ENCODE measurements at regions not wholly inside any gene's neighbourhood (a gene's known extent, or its start where the extent isn't known, plus 50 kb on each side); places are given as distances from the start of the nearest gene placed in this dataset.

- no peaks in the 10 kb centered on the region for H4K20me1 ChIP-seq (ENCODE audit: control insufficient read depth, insufficient read depth, low read depth, low read length)
- no peaks in the 10 kb centered on the region for H3K4me1 ChIP-seq (ENCODE audit: control insufficient read depth, low read length)
- no peak overlapping the region for H3K4me2 ChIP-seq (ENCODE audit: low read length)
- H3K27ac ChIP-seq (ENCODE audit: low read depth, low read length): no peak overlapping the region
- no peaks in the 10 kb centered on the region for H3K27me3 ChIP-seq (ENCODE audit: control insufficient read depth, low read length)
- H3K36me3 ChIP-seq (ENCODE audit: control insufficient read depth, low read length): no peaks in the 10 kb centered on the region
- H3K9me3 ChIP-seq (ENCODE audit: control insufficient read depth, insufficient read depth, low read length): no peaks in the 10 kb centered on the region
- H3F3A ChIP-seq (ENCODE audit: control insufficient read depth, insufficient read depth): no peaks in the 10 kb centered on the region
- no peaks in the 10 kb centered on the region for H3K79me2 ChIP-seq (ENCODE audit: control insufficient read depth, low read length)
- no peak overlapping the region for H3K4me3 ChIP-seq (ENCODE audit: low read length)
- TF ChIP-seq EZH2phosphoT487 (IDR thresholded peaks at IDR 0.05; ENCODE audit: borderline replicate concordance, low read length): no peak
- TF ChIP-seq, protein P1, sequence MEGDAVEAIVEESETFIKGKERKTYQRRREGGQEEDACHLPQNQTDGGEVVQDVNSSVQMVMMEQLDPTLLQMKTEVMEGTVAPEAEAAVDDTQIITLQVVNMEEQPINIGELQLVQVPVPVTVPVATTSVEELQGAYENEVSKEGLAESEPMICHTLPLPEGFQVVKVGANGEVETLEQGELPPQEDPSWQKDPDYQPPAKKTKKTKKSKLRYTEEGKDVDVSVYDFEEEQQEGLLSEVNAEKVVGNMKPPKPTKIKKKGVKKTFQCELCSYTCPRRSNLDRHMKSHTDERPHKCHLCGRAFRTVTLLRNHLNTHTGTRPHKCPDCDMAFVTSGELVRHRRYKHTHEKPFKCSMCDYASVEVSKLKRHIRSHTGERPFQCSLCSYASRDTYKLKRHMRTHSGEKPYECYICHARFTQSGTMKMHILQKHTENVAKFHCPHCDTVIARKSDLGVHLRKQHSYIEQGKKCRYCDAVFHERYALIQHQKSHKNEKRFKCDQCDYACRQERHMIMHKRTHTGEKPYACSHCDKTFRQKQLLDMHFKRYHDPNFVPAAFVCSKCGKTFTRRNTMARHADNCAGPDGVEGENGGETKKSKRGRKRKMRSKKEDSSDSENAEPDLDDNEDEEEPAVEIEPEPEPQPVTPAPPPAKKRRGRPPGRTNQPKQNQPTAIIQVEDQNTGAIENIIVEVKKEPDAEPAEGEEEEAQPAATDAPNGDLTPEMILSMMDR (IDR thresholded peaks at IDR 0.05; ENCODE audit: low read depth, low read length, poor library complexity, severe bottlenecking): no peak
- no peaks in the 10 kb centered on the region for H3K9me2 ChIP-seq (replicated peaks; ENCODE audit: control insufficient read depth, low read length)
These were observed 792.8 kb upstream of the B3GALT2 start for GRCh38 chr1:193979219-193979618.

- no peaks in the 10 kb centered on the region for H3F3A ChIP-seq (ENCODE audit: control insufficient read depth, insufficient read depth)
- H3K4me3 ChIP-seq (ENCODE audit: low read length): no peak overlapping the region
- H3K79me2 ChIP-seq (ENCODE audit: control insufficient read depth, low read length): no peaks in the 10 kb centered on the region
- no peaks in the 10 kb centered on the region for H3K36me3 ChIP-seq (ENCODE audit: control insufficient read depth, low read length)
- H3K9me2 ChIP-seq (replicated peaks; ENCODE audit: control insufficient read depth, low read length): no peaks in the 10 kb centered on the region; the same call in 1 of the 2 replicates
- H3K27me3 ChIP-seq (ENCODE audit: control insufficient read depth, low read length): no peaks in the 10 kb centered on the region
- no peaks in the 10 kb centered on the region; the same call in 1 of the 2 replicates for H3K9me3 ChIP-seq (ENCODE audit: control insufficient read depth, insufficient read depth, low read length)
- TF ChIP-seq, protein P1 (IDR thresholded peaks at IDR 0.05; ENCODE audit: low read depth, low read length, poor library complexity, severe bottlenecking): no peak
- no peak for TF ChIP-seq EZH2phosphoT487 (IDR thresholded peaks at IDR 0.05; ENCODE audit: borderline replicate concordance, low read length)
- H3K4me2 ChIP-seq (ENCODE audit: low read length): no peak overlapping the region
- H4K20me1 ChIP-seq (ENCODE audit: control insufficient read depth, insufficient read depth, low read depth, low read length): no peaks in the 10 kb centered on the region
- H3K27ac ChIP-seq (ENCODE audit: low read depth, low read length): no peak overlapping the region
- H3K4me1 ChIP-seq (ENCODE audit: control insufficient read depth, low read length): no peaks in the 10 kb centered on the region
These were observed 787.9 kb upstream of the B3GALT2 start for GRCh38 chr1:193974286-193974798.

DNA sequence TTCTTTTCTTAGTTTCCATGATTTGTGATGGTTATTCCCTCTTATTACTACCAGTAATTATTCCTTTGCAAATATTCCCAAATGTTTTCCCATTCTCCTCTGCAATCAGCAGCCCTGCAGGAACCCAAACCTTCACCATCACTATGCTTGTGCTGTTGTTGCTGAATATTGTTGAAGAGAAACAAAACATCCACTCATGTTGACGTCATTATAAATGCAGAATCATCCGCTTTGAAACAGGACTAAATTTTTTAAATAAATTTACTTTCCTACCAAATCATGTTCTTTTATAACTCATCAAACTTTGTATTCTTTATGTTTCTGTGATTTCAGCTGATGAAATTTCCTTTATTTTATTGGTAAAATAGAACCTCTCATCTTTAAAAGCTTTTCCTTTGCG lies 787.0 kb upstream of the B3GALT2 start:
- H3K36me3 ChIP-seq (ENCODE audit: control insufficient read depth, low read length): no peaks in the 10 kb centered on the region
- H3F3A ChIP-seq (ENCODE audit: control insufficient read depth, insufficient read depth): no peaks in the 10 kb centered on the region
- H3K9me2 ChIP-seq (replicated peaks; ENCODE audit: control insufficient read depth, low read length): no peaks in the 10 kb centered on the region; the same call in 1 of the 2 replicates
- no peak overlapping the region for H3K27ac ChIP-seq (ENCODE audit: low read depth, low read length)
- no peak overlapping the region for H3K4me3 ChIP-seq (ENCODE audit: low read length)
- H3K9me3 ChIP-seq (ENCODE audit: control insufficient read depth, insufficient read depth, low read length): no peaks in the 10 kb centered on the region; the same call in 1 of the 2 replicates
- TF ChIP-seq EZH2phosphoT487 (IDR thresholded peaks at IDR 0.05; ENCODE audit: borderline replicate concordance, low read length): no peak
- TF ChIP-seq, protein P1 (IDR thresholded peaks at IDR 0.05; ENCODE audit: low read depth, low read length, poor library complexity, severe bottlenecking): no peak
- H3K4me2 ChIP-seq (ENCODE audit: low read length): no peak overlapping the region
- H3K4me1 ChIP-seq (ENCODE audit: control insufficient read depth, low read length): no peaks in the 10 kb centered on the region
- H3K79me2 ChIP-seq (ENCODE audit: control insufficient read depth, low read length): no peaks in the 10 kb centered on the region
- H4K20me1 ChIP-seq (ENCODE audit: control insufficient read depth, insufficient read depth, low read depth, low read length): no peaks in the 10 kb centered on the region
- no peaks in the 10 kb centered on the region for H3K27me3 ChIP-seq (ENCODE audit: control insufficient read depth, low read length)
